OCI-LY1 (cell line): ENCODE measurements at regions not wholly inside any gene's neighbourhood (a gene's known extent, or its start where the extent isn't known, plus 50 kb on each side); places are given as distances from the start of the nearest gene placed in this dataset.

Experiments
- H2AFZ ChIP-seq: fragments of 200-600 bp; sonication (generic), shearing (Covaris generic); 2 replicates; pipeline ENCODE4 v1.6.0; 2014; ENCODE audit warnings: antibody characterized with exemption, mild to moderate bottlenecking, low read length
- H3F3A ChIP-seq: fragments of 200-600 bp; sonication (generic), shearing (Covaris generic); 2 replicates; pipeline ENCODE4 v1.6.0; 2014; ENCODE audit warnings: mild to moderate bottlenecking, antibody characterized with exemption, low read length, moderate library complexity; ENCODE audit not compliant: insufficient read depth
- H3K27ac ChIP-seq: fragments of 200-600 bp; sonication (generic); 2 replicates; pipeline ENCODE4 v1.5.1; 2014; ENCODE audit warnings: low read length, mixed run types, mild to moderate bottlenecking, low read depth; ENCODE audit not compliant: poor library complexity, severe bottlenecking
- H3K27me3 ChIP-seq: fragments of 200-600 bp; sonication (generic); 2 replicates; pipeline ENCODE4 v1.6.0; 2014; ENCODE audit warnings: antibody characterized with exemption, mild to moderate bottlenecking, low read length, moderate library complexity; ENCODE audit not compliant: insufficient read depth
- H3K36me3 ChIP-seq: fragments of 200-600 bp; sonication (generic); 2 replicates; pipeline ENCODE4 v1.6.1; 2014; ENCODE audit warnings: mild to moderate bottlenecking, antibody characterized with exemption, low read length, moderate library complexity, mixed read lengths; ENCODE audit not compliant: insufficient read depth
- H3K4me1 ChIP-seq: fragments of 200-600 bp; sonication (generic); 2 replicates; pipeline ENCODE4 v1.5.1; 2014; ENCODE audit warnings: mild to moderate bottlenecking, low read length, moderate library complexity; ENCODE audit not compliant: insufficient read depth, severe bottlenecking
- H3K4me2 ChIP-seq: fragments of 200-600 bp; sonication (generic), shearing (Covaris generic); 2 replicates; pipeline ENCODE4 v1.6.1; 2014; ENCODE audit warnings: low read length
- H3K4me3 ChIP-seq: fragments of 200-600 bp; sonication (generic); 2 replicates; pipeline ENCODE4 v1.5.1; 2014; ENCODE audit warnings: low read length, low read depth, mild to moderate bottlenecking, mixed read lengths; ENCODE audit not compliant: poor library complexity, severe bottlenecking
- H3K79me2 ChIP-seq: fragments of 200-600 bp; shearing (Covaris generic); 2 replicates; pipeline ENCODE4 v1.6.1; 2016; ENCODE audit warnings: mixed run types, low read length, mixed read lengths; ENCODE audit not compliant: insufficient read depth
- H3K9ac ChIP-seq: fragments of 200-600 bp; sonication (generic), shearing (Covaris generic); 2 replicates; pipeline ENCODE4 v1.6.1; 2014; ENCODE audit warnings: mild to moderate bottlenecking, low read length, mixed read lengths
- H3K9me2 ChIP-seq: fragments of 200-600 bp; sonication (generic), shearing (Covaris generic); 2 replicates; pipeline ENCODE4 v1.6.1; 2014; ENCODE audit warnings: low read depth, mild to moderate bottlenecking, low read length, mixed read lengths
- H3K9me3 ChIP-seq: fragments of 200-600 bp; shearing (Covaris generic); 2 replicates; pipeline ENCODE4 v1.6.1; 2014; ENCODE audit warnings: low read length, mixed read lengths
- H4K20me1 ChIP-seq: fragments of 200-600 bp; sonication (generic), shearing (Covaris generic); 2 replicates; pipeline ENCODE4 v1.6.0; 2016; ENCODE audit warnings: mild to moderate bottlenecking, low read length; ENCODE audit not compliant: insufficient read depth
- EZH2 ChIP-seq: fragments of 200-600 bp; sonication (generic), shearing (Covaris generic); IDR thresholded peaks from 2 replicates; pipeline ENCODE4 v1.8.0; 2017; ENCODE audit warnings: borderline replicate concordance, mixed run types, mild to moderate bottlenecking, antibody characterized with exemption, low read length, moderate library complexity, mixed read lengths
- TF ChIP-seq, protein P1 (sequence below): fragments of 200-600 bp; sonication (generic), shearing (Covaris generic); IDR thresholded peaks from 2 replicates; pipeline ENCODE4 v1.5.1; 2017; ENCODE audit warnings: mild to moderate bottlenecking, antibody characterized with exemption, low read length, moderate library complexity, mixed read lengths

DNA sequence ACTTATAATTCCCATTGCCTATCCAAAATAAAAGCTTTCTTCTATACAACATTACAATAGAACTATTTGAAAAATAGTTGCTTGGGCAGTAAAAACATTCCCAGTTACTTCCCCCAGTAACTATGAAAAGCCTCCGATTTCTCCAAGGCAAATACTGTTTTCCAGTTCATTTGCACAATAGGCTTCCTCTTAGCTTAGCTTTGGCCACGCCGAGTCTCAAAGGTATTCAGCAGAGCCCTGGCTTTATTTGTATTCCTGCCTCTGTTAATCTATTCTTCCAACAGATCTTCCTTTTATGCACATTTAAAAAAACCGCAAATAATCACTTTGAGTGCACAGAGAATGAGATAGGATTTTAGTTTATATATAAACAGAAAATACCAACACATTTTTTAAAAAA, 836.8 kb upstream of the VRK2 start:
- TF ChIP-seq, protein P1, sequence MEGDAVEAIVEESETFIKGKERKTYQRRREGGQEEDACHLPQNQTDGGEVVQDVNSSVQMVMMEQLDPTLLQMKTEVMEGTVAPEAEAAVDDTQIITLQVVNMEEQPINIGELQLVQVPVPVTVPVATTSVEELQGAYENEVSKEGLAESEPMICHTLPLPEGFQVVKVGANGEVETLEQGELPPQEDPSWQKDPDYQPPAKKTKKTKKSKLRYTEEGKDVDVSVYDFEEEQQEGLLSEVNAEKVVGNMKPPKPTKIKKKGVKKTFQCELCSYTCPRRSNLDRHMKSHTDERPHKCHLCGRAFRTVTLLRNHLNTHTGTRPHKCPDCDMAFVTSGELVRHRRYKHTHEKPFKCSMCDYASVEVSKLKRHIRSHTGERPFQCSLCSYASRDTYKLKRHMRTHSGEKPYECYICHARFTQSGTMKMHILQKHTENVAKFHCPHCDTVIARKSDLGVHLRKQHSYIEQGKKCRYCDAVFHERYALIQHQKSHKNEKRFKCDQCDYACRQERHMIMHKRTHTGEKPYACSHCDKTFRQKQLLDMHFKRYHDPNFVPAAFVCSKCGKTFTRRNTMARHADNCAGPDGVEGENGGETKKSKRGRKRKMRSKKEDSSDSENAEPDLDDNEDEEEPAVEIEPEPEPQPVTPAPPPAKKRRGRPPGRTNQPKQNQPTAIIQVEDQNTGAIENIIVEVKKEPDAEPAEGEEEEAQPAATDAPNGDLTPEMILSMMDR = no peak
- no peak for TF ChIP-seq EZH2
- Histone ChIP-seq H3K4me2 (no peak overlapping the region), H3F3A (no peaks in the 10 kb centered on the region), H4K20me1 (no peaks in the 10 kb centered on the region), H3K79me2 (no peaks in the 10 kb centered on the region), H3K9me3 (no peaks in the 10 kb centered on the region), H3K27me3 (no peaks in the 10 kb centered on the region), H2AFZ (no peak overlapping the region), H3K9ac (no peak overlapping the region), H3K27ac (no peak overlapping the region), H3K36me3 (no peaks in the 10 kb centered on the region), H3K4me1 (no peaks in the 10 kb centered on the region), H3K9me2 (no peaks in the 10 kb centered on the region), H3K4me3 (no peak overlapping the region)

DNA sequence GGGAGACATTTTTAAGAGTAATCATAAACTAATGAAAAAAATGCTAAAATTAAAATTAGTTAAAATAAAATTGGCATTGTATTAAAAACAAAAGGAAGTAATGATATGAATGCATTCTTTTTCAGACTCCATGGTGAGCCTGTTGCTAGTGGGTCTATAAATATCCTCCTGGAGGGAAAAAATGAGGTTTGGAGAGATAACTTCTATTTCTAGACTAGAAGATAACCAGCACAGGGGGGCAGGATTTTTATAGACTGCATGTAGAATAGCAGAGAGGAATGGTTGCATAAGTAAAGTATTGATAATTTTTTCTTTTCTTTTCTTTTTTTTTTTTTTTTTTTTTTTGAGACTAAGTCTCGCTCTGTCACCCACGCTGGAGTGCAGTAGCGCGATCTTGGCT, 835.8 kb upstream of the VRK2 start:
- Histone ChIP-seq H3K4me2 (no peak overlapping the region), H3K9me2 (no peaks in the 10 kb centered on the region), H2AFZ (no peak overlapping the region), H3K4me3 (no peak overlapping the region), H3K79me2 (no peaks in the 10 kb centered on the region), H3K27me3 (no peaks in the 10 kb centered on the region), H3K36me3 (no peaks in the 10 kb centered on the region), H3K27ac (no peak overlapping the region), H3F3A (no peaks in the 10 kb centered on the region), H4K20me1 (no peaks in the 10 kb centered on the region), H3K9ac (no peak overlapping the region), H3K4me1 (no peaks in the 10 kb centered on the region), H3K9me3 (no peaks in the 10 kb centered on the region)
- no peak for TF ChIP-seq EZH2
- TF ChIP-seq, protein P1 = no peak

DNA sequence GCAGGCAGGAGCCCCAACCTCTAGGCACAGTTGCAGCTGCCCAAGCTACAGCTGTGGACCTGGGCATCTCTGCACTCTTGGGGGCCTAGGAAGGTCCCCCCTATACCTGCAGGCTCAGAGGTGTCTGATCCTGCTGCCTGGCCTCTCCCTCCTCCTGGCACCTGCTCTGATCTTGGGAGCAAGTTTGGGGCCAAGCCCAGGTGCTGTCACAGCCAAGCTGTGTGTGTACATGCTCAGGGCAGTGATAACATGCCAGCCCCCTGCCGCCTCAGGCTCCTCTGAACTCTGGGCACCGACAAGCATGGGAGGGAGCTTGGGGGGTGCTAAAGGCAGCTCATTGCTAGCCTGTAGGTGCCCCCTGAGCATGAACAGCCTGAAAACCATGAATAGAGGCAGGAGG, 829.6 kb upstream of the VRK2 start:
- no peaks in the 10 kb centered on the region for H3K79me2 ChIP-seq
- H3K4me2 ChIP-seq = no peak overlapping the region
- peaks cover 2% of the 10 kb centered on the region; the same call in 1 of the 2 replicates for H3K9me3 ChIP-seq
- H3K9me2 ChIP-seq = no peaks in the 10 kb centered on the region
- no peak overlapping the region for H3K9ac ChIP-seq
- no peaks in the 10 kb centered on the region for H3K4me1 ChIP-seq
- no peak overlapping the region for H2AFZ ChIP-seq
- H3K27ac ChIP-seq = no peak overlapping the region
- TF ChIP-seq, protein P1 = no peak
- no peak for TF ChIP-seq EZH2
- no peaks in the 10 kb centered on the region for H3K36me3 ChIP-seq
- no peaks in the 10 kb centered on the region for H3K27me3 ChIP-seq
- H3K4me3 ChIP-seq = no peak overlapping the region
- no peaks in the 10 kb centered on the region for H4K20me1 ChIP-seq
- no peaks in the 10 kb centered on the region for H3F3A ChIP-seq
